ENCODE measurements at regions not wholly inside any gene's neighbourhood (a gene's known extent, or its start where the extent isn't known, plus 50 kb on each side); places are given as distances from the start of the nearest gene placed in this dataset.

- TF ChIP-seq, protein P1, sequence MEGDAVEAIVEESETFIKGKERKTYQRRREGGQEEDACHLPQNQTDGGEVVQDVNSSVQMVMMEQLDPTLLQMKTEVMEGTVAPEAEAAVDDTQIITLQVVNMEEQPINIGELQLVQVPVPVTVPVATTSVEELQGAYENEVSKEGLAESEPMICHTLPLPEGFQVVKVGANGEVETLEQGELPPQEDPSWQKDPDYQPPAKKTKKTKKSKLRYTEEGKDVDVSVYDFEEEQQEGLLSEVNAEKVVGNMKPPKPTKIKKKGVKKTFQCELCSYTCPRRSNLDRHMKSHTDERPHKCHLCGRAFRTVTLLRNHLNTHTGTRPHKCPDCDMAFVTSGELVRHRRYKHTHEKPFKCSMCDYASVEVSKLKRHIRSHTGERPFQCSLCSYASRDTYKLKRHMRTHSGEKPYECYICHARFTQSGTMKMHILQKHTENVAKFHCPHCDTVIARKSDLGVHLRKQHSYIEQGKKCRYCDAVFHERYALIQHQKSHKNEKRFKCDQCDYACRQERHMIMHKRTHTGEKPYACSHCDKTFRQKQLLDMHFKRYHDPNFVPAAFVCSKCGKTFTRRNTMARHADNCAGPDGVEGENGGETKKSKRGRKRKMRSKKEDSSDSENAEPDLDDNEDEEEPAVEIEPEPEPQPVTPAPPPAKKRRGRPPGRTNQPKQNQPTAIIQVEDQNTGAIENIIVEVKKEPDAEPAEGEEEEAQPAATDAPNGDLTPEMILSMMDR (IDR thresholded peaks at IDR 0.05; ENCODE audit: extremely low read depth, missing control alignments): no peak
Observed at GRCh38 chr18:70671889-70672565, 383.2 kb downstream of the SOCS6 start.

DNA sequence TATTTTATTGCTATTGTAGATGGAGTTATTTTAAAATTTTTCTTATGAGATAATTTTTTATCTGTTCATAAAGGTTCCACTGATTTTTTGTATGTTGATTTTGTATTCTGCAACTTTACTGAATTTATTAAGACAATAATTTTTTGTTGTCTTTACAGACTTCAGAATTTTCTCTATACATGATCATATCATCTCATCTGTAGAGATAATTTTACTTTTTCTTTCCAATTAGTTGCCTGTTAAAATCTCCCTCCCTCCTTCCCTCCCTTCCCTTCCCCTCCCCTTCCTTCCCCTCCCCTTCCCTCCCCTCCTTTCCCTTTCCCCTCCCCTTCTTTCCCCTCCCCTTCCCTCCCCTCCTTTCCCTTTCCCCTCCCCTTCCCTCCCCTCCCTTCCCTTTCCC, 378.1 kb downstream of the SOCS6 start:
- TF ChIP-seq, protein P1 (IDR thresholded peaks at IDR 0.05; ENCODE audit: extremely low read depth, missing control alignments): no peak
- DNase-seq (ENCODE audit: low spot score): no peak

More at GRCh38 chr18:70671889-70672565, 383.2 kb downstream of the SOCS6 start:
- no peak for DNase-seq (ENCODE audit: low spot score)

DNA sequence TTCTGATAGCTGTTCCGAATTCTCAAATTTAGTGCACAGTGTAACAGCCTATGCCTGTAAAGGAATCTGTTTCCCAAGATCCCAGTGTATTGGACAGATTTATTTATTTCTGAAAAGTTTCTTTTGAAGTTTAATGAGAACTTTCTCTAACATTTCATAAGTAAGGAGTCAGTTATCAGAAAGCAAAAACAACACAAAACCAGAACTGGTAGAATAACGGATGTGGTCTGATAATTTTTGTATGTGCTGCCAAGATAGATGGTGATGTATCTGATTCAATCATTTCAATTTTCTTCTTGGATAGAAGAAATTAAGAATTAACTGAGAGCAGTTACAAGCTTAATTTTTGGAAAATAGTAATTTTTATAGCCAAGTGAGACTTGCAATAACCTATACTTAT, 374.3 kb downstream of the SOCS6 start:
- TF ChIP-seq, protein P1 (IDR thresholded peaks at IDR 0.05; ENCODE audit: extremely low read depth, missing control alignments): no peak
- no peak for DNase-seq (ENCODE audit: low spot score)

- no peak for DNase-seq (ENCODE audit: low spot score)
- TF ChIP-seq, protein P1 (IDR thresholded peaks at IDR 0.05; ENCODE audit: extremely low read depth, missing control alignments): no peak
Observed at GRCh38 chr18:70662588-70662987, 373.7 kb downstream of the SOCS6 start.

DNA sequence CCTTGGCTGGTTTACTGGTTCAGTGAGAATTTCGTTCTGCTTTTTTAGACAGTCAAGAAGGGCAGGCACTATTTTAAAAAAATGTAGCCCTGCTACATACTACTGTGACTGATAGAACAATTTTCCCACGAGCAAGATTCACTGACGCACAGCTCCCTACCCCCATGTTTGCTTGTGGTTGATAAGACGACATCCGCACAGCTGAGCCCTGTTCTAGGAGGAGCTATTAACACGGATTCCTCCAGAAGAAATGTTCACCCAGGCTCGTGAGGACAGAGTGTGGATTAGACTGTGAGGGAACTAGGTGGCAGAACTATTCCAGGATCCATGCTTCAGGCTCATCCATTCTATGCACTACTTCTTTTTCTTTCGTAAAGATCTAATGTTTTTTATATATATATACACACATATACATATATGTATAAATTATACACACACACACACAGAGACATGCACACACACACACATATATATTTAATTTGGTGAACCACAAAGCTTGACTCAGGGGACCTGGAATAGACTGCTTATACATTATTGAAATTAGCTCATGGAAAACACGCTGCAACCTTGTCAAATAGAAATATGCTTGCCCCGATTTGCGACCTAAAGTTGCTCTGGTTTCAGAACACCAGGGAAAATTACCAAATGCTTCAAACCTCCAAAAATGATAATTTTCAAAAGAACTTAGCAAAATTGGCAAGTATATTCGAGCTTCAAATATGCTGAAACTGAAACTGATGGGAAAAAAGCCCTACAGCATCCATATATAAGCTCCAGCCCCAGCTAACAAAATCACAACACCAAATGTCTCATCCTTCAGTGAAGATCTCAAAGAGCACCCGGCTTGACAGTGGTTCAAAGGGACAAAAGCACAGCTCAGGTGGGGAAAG, 370.4 kb downstream of the SOCS6 start:
- no peak for DNase-seq (ENCODE audit: low spot score)

DNA sequence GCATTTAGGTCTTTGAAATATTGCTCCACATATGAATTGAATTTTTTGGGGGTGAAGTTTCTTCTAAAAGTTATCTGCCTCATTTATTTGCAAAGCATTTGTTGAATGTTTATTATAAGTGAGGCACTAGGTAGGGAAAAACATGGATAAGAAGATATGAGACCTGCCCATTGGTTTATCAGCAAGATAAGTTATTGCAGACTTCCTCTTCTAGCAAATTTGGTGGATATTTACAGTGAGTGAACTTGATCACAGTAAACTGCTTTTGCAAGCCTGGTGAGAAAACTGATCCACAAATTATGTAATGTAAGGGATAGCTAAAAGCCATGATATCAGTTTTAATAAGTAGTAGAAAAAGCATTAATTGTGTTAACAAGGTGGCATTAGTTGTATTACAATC, 364.8 kb downstream of the SOCS6 start:
- TF ChIP-seq, protein P1 (IDR thresholded peaks at IDR 0.05; ENCODE audit: extremely low read depth, missing control alignments): no peak
- no peak for DNase-seq (ENCODE audit: low spot score)

More for the DNA sequence above, 370.4 kb downstream of the SOCS6 start:
- TF ChIP-seq, protein P1 (IDR thresholded peaks at IDR 0.05; ENCODE audit: extremely low read depth, missing control alignments): no peak

- DNase-seq (ENCODE audit: low spot score): no peak
- TF ChIP-seq, protein P1 (IDR thresholded peaks at IDR 0.05; ENCODE audit: extremely low read depth, missing control alignments): no peak
Observed at GRCh38 chr18:70650878-70651277, 362.0 kb downstream of the SOCS6 start.
